H9 (cell line): ENCODE measurements at regions not wholly inside any gene's neighbourhood (a gene's known extent, or its start where the extent isn't known, plus 50 kb on each side); places are given as distances from the start of the nearest gene placed in this dataset.

Experiments
- DNase-seq: peaks from one replicate; pipeline ENCODE4 v3.0.0-alpha.2; 2017
- H2AFZ ChIP-seq: one replicate; pipeline ENCODE4 v1.6.1; 2013; ENCODE audit warnings: mild to moderate bottlenecking, low read length, control low read depth, moderate library complexity
- H2AK5ac ChIP-seq: 2 replicates; pipeline ENCODE4 v1.6.1; 2013; ENCODE audit warnings: low read length, control low read depth, mixed read lengths; ENCODE audit not compliant: insufficient read length
- H2BK120ac ChIP-seq: one replicate; pipeline ENCODE4 v1.6.1; 2013; ENCODE audit warnings: low read depth, mild to moderate bottlenecking, low read length, control low read depth, inconsistent platforms; ENCODE audit not compliant: poor library complexity, severe bottlenecking
- H2BK12ac ChIP-seq: 2 replicates; pipeline ENCODE4 v1.6.1; 2013; ENCODE audit warnings: low read length, control low read depth, mixed read lengths, low read depth; ENCODE audit not compliant: insufficient read length
- H2BK15ac ChIP-seq: 2 replicates; pipeline ENCODE4 v1.6.1; 2013; ENCODE audit warnings: low read depth, low read length, control low read depth
- H2BK20ac ChIP-seq: one replicate; pipeline ENCODE4 v1.6.1; 2013; ENCODE audit warnings: low read depth, mild to moderate bottlenecking, low read length, control low read depth, inconsistent platforms; ENCODE audit not compliant: poor library complexity, severe bottlenecking
- H2BK5ac ChIP-seq: 2 replicates; pipeline ENCODE4 v1.6.1; 2013; ENCODE audit warnings: low read length, control low read depth, mixed read lengths; ENCODE audit not compliant: insufficient read length
- H3K14ac ChIP-seq: 2 replicates; pipeline ENCODE4 v1.6.1; 2013; ENCODE audit warnings: low read length, control low read depth; ENCODE audit not compliant: insufficient read depth
- H3K18ac ChIP-seq: 2 replicates; pipeline ENCODE4 v1.6.1; 2013; ENCODE audit warnings: low read depth, mild to moderate bottlenecking, mixed read lengths, low read length, control low read depth; ENCODE audit not compliant: insufficient read length
- H3K23ac ChIP-seq: 2 replicates; pipeline ENCODE4 v1.6.1; 2013; ENCODE audit warnings: low read length, control low read depth, mixed read lengths, low read depth; ENCODE audit not compliant: insufficient read length
- H3K23me2 ChIP-seq: 2 replicates; pipeline ENCODE4 v1.6.1; 2013; ENCODE audit warnings: low read depth, mild to moderate bottlenecking, mixed read lengths, low read length, control low read depth; ENCODE audit not compliant: insufficient read length, poor library complexity, severe bottlenecking
- H3K27ac ChIP-seq: 2 replicates; pipeline ENCODE4 v1.5.1; 2013; ENCODE audit warnings: low read length, control low read depth, mixed read lengths, low read depth; ENCODE audit not compliant: insufficient read length
- H3K27me3 ChIP-seq: 2 replicates; pipeline ENCODE4 v1.6.1; 2013; ENCODE audit warnings: low read length, control low read depth, inconsistent platforms; ENCODE audit not compliant: insufficient read depth
- H3K4ac ChIP-seq: 2 replicates; pipeline ENCODE4 v1.6.1; 2013; ENCODE audit warnings: low read depth, mild to moderate bottlenecking, control low read depth, inconsistent platforms, low read length, moderate library complexity
- H3K4me1 ChIP-seq: 2 replicates; pipeline ENCODE4 v1.6.1; 2013; ENCODE audit warnings: low read length, control low read depth, inconsistent platforms; ENCODE audit not compliant: insufficient read depth
- H3K4me2 ChIP-seq: 2 replicates; pipeline ENCODE4 v1.6.1; 2013; ENCODE audit warnings: low read length, control low read depth, mixed read lengths; ENCODE audit not compliant: insufficient read length, insufficient read depth
- H3K56ac ChIP-seq: 2 replicates; pipeline ENCODE4 v1.6.1; 2013; ENCODE audit warnings: low read depth, mild to moderate bottlenecking, mixed read lengths, low read length, control low read depth; ENCODE audit not compliant: insufficient read length
- H3K79me1 ChIP-seq: 2 replicates; pipeline ENCODE4 v1.6.1; 2013; ENCODE audit warnings: low read depth, mild to moderate bottlenecking, moderate library complexity, low read length, control low read depth, inconsistent platforms; ENCODE audit not compliant: insufficient read depth, poor library complexity, severe bottlenecking
- H3K79me2 ChIP-seq: 2 replicates; pipeline ENCODE4 v1.6.1; 2013; ENCODE audit warnings: low read length, control low read depth, inconsistent platforms; ENCODE audit not compliant: insufficient read depth
- H3K9ac ChIP-seq: 2 replicates; pipeline ENCODE4 v1.6.1; 2013; ENCODE audit warnings: low read length, control low read depth, mixed read lengths; ENCODE audit not compliant: insufficient read length; ENCODE audit errors: extremely low read depth
- H3K9me3 ChIP-seq: one replicate; pipeline ENCODE4 v1.6.1; 2013; ENCODE audit warnings: low read depth, low read length, inconsistent platforms; ENCODE audit not compliant: control insufficient read depth
- H3T11ph ChIP-seq: one replicate; pipeline ENCODE4 v1.6.1; 2013; ENCODE audit warnings: mild to moderate bottlenecking, low read length, control low read depth, inconsistent platforms
- H4K20me1 ChIP-seq: one replicate; pipeline ENCODE4 v1.6.1; 2013; ENCODE audit not compliant: control insufficient read depth, insufficient read length, insufficient read depth
- H4K5ac ChIP-seq: 2 replicates; pipeline ENCODE4 v1.6.1; 2013; ENCODE audit warnings: low read depth, mild to moderate bottlenecking, mixed read lengths, low read length, control low read depth; ENCODE audit not compliant: insufficient read length
- H4K8ac ChIP-seq: replicated peaks from 2 replicates; pipeline ENCODE4 v1.6.1; 2013; ENCODE audit warnings: low read length, control low read depth, mixed read lengths, low read depth; ENCODE audit not compliant: insufficient read length
- H4K91ac ChIP-seq: 2 replicates; pipeline ENCODE4 v1.6.1; 2013; ENCODE audit warnings: low read depth, mild to moderate bottlenecking, moderate library complexity, mixed read lengths, low read length, control low read depth; ENCODE audit not compliant: insufficient read length
- H3K27ac Mint-ChIP-seq, 3 experiments: 2 replicates in 2 of 3; 3 replicates in 1 of 3; pipeline ENCODE4 v1.8.0; 2020 to 2021; ENCODE audit warnings: mixed read lengths in 3 of 3, mild to moderate bottlenecking in 1 of 3, moderate library complexity in 1 of 3
- H3K27me3 Mint-ChIP-seq: 2 replicates; pipeline ENCODE4 v1.8.0; 2021; ENCODE audit warnings: low read depth, mild to moderate bottlenecking, moderate library complexity, mixed read lengths
- H3K36me3 Mint-ChIP-seq, 3 experiments: 2 replicates in 2 of 3; 3 replicates in 1 of 3; pipeline ENCODE4 v1.8.0; 2020 to 2021; ENCODE audit warnings: low read depth in 3 of 3, mixed read lengths in 3 of 3; ENCODE audit not compliant: insufficient read depth in 1 of 3
- H3K4me1 Mint-ChIP-seq, 2 experiments: 2 replicates each; pipeline ENCODE4 v1.8.0; 2020; ENCODE audit warnings: mixed read lengths in 2 of 2
- H3K4me3 Mint-ChIP-seq, 2 experiments: 2 replicates in 1 of 2; 3 replicates in 1 of 2; pipeline ENCODE4 v1.8.0; 2020 to 2021; ENCODE audit warnings: mild to moderate bottlenecking in 2 of 2, mixed read lengths in 2 of 2, moderate library complexity in 1 of 2
- H3K9me3 Mint-ChIP-seq, 2 experiments: 2 replicates in 1 of 2; 3 replicates in 1 of 2; pipeline ENCODE4 v1.8.0; 2020; ENCODE audit warnings: mild to moderate bottlenecking in 2 of 2, mixed read lengths in 2 of 2, moderate library complexity in 1 of 2
- WGBS: extraction: QIAGEN DNeasy Blood & Tissue Kit; methylation state at CpG from one replicate; pipeline ENCODE4 v1.1.7; 2013; ENCODE audit warnings: missing lambda C conversion rate, low lambda C conversion rate, mixed read lengths; ENCODE audit not compliant: insufficient read length; ENCODE audit errors: extremely low coverage; 5-methylcytosine and 5-hydroxymethylcytosine counted together
- TF ChIP-seq, protein P1 (sequence below): fragments of 200-600 bp; sonication (generic); conservative IDR thresholded peaks from 3 replicates; pipeline ENCODE4 v1.8.0; 2021; ENCODE audit warnings: antibody characterized with exemption, mild to moderate bottlenecking

DNA sequence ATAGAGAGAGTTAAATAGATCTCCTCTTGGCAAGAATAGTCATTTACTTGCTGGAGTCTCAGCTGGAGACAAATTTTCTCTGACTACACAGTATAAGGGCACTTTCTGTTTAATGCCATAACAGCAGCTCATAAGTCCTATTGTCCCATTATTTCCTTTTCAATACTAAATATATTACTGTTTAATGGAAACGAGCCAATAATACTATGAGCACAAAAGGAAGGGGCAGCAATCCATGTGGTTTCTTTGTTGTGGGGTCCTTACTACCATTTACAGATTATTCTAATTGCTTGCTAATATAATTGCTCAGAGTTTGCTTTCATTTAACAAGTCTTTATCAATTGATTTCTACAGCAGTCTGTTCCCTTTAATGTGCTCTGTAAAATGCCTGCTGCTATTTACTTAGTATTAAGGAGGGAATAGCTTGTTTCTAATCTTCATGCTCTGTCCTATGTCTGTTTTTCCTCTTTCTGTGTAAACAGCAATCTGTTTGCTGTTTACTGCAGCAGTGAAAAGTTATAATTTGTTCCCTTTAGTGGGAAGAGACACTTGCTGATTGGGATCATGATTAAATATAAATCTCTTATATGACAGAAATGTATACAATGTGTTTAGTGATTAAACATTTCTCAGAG, 296.2 kb upstream of the SMIM30 start:
- no peaks in the 10 kb centered on the region for H3K4me1 Mint-ChIP-seq
- no peak overlapping the region for H3K27ac Mint-ChIP-seq
- Histone ChIP-seq H3K79me1 (no peaks in the 10 kb centered on the region), H3K23ac (no peak overlapping the region), H2BK120ac (no peak overlapping the region), H3K4me1 (no peaks in the 10 kb centered on the region), H2BK20ac (no peak overlapping the region), H3K27ac (no peak overlapping the region), H3K14ac (no peak overlapping the region), H2BK12ac (no peak overlapping the region), H3T11ph (no peak overlapping the region), H3K27me3 (no peaks in the 10 kb centered on the region), H2BK5ac (no peak overlapping the region), H4K8ac (no peak overlapping the region), H2BK15ac (no peak overlapping the region), H2AK5ac (no peak overlapping the region), H3K9me3 (no peaks in the 10 kb centered on the region), H3K79me2 (no peaks in the 10 kb centered on the region), H4K91ac (no peak overlapping the region), H3K9ac (no peak overlapping the region), H4K5ac (no peak overlapping the region), H3K23me2 (no peaks in the 10 kb centered on the region), H2AFZ (no peak overlapping the region), H4K20me1 (no peaks in the 10 kb centered on the region), H3K4me2 (no peak overlapping the region), H3K56ac (no peak overlapping the region), H3K18ac (no peak overlapping the region), H3K4ac (no peak overlapping the region)
- H3K4me3 Mint-ChIP-seq, result no peak overlapping the region
- H3K27me3 Mint-ChIP-seq, result no peaks in the 10 kb centered on the region; the same call in 1 of the 2 replicates
- H3K36me3 Mint-ChIP-seq, result no peaks in the 10 kb centered on the region
- no peak for DNase-seq
- TF ChIP-seq, protein P1, sequence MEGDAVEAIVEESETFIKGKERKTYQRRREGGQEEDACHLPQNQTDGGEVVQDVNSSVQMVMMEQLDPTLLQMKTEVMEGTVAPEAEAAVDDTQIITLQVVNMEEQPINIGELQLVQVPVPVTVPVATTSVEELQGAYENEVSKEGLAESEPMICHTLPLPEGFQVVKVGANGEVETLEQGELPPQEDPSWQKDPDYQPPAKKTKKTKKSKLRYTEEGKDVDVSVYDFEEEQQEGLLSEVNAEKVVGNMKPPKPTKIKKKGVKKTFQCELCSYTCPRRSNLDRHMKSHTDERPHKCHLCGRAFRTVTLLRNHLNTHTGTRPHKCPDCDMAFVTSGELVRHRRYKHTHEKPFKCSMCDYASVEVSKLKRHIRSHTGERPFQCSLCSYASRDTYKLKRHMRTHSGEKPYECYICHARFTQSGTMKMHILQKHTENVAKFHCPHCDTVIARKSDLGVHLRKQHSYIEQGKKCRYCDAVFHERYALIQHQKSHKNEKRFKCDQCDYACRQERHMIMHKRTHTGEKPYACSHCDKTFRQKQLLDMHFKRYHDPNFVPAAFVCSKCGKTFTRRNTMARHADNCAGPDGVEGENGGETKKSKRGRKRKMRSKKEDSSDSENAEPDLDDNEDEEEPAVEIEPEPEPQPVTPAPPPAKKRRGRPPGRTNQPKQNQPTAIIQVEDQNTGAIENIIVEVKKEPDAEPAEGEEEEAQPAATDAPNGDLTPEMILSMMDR, result no peak
- no CpG with 5 or more reads among the region's 1 CpG for WGBS
- H3K9me3 Mint-ChIP-seq, result no peaks in the 10 kb centered on the region; a peak in 1 of 5 replicates
